Activated CD4-positive, CD25-positive, alpha-beta regulatory T cell treated with anti-CD3 and anti-CD28 coated beads, Interleukin-2, amount 50 U/mL, for 24 hours (primary cell): ENCODE measurements at regions not wholly inside any gene's neighbourhood (a gene's known extent, or its start where the extent isn't known, plus 50 kb on each side); places are given as distances from the start of the nearest gene placed in this dataset.
"Not testable (repeated sequence)": the region's sequence is repeated elsewhere in the genome, so short reads cannot be mapped to it uniquely, and the experiment has no call there.

Experiments
- ATAC-seq, 2 donors: fragments of 150-1000 bp; cut with Tn5 transposase; one replicate each; pipeline ENCODE4 v1.10.0; 2021; ENCODE audit warnings: mild to moderate bottlenecking in 1 of 2, moderate library complexity in 1 of 2

DNA sequence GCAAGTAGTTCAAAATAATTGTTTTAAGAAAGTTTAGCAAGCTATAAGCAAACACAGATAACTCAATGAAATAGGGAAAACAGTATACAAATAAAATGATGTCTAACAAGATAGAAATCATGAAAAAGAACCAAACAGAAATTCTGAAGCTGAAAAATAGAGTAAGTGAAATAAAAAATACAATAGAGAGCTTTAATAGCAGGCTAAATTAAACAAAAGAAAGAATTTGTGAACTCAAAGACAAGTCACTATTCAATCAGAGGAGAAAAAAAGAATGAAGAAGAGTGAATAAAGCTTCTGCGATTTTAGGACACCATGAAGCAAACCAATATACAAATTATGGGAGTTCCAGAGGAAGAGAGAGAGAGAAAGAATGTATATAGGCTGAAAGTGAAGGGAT lies 576.8 kb downstream of the STK39 start:
- no peak for ATAC-seq

DNA sequence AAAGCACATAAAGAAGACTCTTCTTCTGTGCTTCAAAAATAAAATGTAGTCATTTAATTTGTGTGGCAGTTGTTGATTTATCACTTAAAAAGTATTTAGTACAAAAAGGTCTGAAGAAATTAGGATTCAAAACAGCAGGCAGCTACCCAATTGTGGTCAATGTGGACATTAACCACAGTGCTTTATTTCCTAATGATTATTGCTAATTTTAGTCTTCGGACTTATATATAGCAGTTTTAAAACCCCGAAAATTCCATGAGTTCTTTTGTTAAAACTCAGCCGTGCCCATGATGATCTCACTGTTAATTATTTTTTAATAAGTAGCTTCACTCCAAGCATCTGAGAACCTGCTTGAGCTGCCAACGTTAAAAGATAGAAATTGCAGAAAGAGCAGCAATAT lies 594.3 kb downstream of the STK39 start:
- no peak for ATAC-seq

DNA sequence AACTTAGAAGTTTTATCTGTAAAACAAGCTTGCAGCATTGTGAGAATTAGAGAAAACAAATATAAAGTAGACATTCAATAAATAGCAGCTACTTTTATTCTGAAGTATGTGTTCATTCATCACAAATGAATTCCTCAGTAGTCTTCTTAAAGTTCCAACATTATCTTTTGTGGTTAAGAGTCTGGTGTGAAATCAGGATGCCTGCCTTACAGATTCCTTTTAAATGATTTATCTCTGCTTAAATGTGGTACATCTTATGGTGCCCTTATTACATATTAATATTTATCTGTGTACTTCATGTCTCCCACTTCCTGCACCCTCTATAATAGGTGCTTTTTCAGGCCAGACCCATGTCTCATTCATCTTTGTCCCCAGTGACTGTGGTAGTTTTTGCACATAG lies 595.0 kb downstream of the STK39 start:
- ATAC-seq, result no peak

DNA sequence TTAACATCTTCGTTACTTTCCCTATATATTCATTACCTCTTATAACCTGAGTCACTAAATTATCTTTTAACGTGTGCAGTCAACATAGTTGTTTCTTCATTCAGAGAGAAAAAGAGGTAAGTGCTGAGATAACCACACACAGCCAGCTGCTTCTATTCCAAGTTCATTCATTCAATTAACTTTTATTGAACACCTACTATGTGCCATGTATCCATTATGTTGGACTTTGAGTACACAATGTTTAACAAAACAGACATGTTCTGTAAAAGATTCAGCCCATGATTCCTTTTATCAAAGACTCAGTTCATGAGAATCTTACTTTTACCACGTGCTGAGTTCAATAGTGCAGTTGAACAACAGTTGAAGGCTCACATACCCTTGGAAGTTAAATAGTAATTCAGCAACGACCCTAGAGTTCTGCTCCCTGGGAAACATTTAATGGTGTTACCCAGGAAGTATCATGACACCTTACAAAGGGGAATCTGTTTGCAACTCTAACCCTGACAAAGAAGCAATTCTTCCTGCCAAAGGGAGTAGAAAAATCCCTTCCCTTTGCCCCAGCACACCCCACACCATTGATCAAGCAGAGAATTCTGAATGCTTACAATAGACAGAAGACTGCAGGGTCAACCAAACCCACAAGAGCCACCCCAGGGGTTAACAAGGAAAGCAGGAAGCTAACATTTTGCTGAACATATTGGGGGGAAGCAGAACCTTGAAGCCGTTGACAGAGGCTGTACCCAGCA lies 595.8 kb downstream of the STK39 start:
- ATAC-seq, result no peak

DNA sequence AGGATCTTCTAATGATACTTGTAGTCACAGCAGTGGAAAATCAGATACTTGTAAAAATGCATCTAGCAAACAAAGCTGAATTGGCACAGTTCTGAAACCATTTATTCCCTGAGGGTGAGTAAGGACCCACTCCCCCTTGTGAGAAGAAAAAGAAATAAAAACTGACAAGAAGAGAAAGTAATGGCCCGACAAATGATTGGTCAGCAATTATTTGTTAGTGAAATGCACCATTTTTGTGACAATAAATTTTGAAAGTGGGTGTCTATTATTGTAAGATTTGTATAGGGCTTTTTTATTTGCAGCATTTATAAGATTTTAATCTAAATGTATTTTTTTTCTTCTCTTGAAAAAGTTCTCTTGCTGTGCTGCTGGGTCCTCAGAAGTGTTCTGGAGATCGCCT lies 600.8 kb downstream of the STK39 start:
- ATAC-seq, result no peak

DNA sequence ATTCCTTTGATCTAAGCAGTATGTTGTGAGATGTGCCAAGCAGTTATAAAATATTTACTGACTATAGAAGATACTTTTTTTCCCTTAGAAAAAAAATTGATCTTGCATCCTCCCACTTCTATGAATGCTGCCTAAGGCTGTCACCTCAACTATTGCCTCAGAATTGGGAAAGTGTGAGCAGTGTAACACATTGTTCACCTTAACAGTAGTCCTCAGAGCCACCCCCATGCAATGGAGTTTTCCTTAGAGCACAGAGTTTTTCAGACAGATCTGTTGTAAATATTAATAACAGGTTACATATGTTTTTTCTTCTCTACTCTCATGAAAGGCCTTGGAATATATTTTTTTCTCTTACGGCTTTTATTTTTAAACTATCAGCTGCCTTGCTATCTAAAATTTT lies 607.3 kb downstream of the STK39 start:
- ATAC-seq, result no peak

DNA sequence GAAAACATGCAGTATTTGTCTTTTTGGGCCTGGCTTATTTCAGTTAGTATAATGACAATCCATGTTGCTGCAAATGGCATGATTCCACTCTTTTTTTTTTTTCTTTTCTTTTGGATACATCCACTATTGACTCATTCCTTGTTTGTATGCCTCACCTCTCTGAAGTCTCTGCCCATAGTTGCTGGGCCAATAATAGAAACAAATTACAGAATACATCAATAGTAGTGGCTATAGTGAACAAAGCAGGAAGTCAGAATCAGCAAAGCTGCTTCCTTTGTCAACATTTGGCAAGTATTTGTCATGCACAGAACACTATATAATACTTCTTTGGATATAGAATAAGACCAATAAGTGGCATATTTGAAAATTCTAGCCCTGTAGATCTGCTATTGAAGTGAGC lies 609.7 kb downstream of the STK39 start:
- ATAC-seq, result no peak

DNA sequence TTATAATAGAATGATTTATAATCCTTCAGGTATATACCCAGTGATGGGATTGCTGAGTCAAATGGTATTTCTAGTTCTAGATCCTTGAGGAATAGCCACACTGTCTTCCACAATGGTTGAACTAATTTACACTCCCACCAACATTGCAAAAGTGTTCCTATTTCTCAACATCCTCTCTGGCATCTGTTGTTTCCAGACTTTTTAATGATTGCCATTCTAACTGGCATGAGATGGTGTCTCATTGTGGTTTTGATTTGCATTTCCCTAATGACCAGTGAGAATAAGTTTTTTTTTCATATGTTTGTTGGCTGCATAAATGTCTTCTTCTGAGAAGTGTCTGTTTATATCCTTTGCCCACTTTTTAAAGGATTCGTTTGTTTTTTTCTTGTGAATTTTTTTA lies 615.1 kb downstream of the STK39 start:
- ATAC-seq, result not testable (repeated sequence)

DNA sequence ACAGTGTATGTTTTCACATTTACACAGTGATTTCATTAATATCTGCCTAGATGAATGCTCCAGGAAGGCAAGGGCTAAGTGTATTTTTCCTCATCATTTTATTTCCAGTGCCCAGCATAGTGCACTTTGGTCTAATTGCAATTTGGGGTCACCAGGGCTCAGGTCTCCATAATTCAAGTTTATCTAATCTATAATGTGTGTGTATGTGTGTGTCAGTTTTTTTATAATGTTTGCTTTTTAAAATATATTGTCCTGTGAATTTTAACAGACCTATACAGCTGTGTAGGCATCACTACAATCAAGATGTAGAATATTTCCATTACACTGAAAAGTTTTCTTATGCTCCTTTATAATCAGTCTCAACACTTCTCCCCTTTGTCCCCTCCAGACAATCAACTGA lies 620.4 kb downstream of the STK39 start:
- ATAC-seq, result no peak

DNA sequence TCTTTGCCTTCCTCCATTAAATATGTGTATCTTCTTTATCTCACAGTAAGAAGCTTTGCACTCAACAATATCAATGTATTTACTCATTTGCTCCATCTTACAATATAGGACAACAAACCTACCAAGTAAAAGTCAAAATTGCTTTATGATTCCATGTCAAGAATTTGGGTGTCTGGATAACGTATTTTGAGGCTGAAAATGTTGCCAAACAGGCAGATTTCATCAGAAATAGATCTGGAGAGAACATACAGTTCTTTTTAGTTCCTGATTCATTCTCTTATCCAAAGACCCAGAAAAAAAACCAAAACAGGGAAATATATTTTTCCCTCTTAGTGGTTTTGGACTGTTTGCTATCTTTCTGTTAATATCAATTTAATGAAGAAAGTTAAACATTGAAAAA lies 621.1 kb downstream of the STK39 start:
- ATAC-seq, result no peak

DNA sequence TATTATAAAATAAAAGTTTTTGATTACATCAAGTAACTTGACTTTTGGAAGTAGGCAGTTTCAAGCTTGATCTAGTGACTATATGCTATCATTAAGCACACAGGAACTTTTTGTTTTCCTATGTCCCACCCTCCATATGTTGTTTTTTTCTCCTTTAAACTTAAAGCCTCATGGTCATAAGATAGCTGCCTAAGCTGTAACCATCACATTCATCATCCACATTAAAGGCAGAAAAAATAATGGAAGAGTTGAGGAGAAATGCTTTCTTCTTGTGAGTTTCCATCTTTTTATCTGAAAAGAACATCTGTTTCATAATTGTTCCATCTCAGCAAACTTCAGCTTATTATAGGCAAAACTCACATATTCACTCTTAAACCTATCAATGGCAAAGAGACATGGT lies 630.4 kb downstream of the STK39 start:
- ATAC-seq, result no peak

DNA sequence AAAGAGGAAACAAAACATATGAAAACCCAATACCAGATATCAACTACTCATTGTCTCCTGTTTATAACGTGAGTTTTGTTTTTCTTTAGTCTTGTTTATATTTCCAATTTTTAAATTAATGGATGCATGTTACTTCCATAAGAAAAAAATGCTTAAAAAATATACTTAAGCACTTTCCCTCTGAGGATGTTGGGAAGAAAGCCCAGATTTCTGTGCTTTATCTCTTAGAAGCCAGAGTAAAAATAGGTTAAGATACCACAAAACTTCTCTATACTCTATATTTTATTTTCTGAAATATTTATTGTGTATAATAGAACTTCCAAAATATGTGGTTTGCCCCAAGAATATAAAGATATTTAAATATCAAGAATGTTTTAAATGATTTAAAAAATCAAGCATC lies 633.9 kb downstream of the STK39 start:
- no peak for ATAC-seq

DNA sequence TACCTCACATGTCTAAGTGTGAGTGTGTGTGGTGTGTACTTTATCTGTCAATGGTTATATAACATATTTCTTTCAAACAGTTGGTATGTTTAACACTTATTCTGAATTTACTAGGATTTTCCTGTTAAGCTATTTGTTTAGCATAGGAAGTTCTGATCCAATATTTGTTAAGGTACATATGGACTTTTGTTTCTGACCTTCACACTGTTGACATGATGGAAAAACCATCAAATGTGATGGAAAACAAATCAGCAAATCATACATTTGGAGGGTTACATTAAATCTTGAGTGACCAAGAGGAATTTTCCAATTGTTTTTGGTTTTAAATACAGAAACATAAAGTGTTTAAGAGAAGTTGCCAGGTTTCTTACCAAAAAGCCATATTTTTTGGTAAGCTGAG lies 638.9 kb downstream of the STK39 start:
- no peak for ATAC-seq

DNA sequence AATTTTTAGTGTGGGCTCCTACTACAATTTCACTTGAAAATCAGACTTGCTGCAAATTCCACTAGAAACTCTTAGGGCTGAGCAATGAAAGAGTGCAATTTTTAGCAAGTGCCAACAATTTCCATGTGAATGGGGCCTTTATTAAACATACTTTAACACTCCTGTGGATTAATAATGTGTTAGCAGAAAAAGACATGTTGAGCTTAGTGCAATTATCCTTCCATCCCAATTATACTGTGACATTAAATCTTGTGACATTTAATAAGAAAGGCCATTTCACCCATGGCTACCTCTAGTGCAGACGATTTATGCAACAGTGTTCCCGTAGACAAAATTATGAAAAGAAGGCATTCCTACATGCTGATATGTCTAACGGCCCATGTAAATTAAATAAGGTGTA lies 639.7 kb downstream of the STK39 start:
- ATAC-seq, result no peak

DNA sequence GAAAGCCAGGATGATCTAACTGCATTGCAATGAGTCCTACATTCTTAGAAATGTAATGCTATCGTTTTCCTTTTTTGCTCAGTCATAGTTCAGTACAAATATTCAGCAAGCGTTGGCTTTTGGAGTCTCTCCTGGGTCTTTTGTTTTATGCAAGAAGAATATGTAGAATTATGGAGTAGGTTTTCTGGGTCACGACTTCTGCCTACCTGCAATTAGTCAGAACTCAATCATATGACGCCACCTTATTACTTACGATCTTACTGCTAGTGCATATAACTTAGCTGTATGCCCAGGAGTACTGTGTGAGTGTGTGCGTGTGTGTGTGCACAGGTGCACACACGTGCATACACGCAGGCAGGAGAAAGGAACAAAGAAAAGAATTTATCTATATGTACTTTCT lies 640.2 kb downstream of the STK39 start:
- no peak for ATAC-seq

DNA sequence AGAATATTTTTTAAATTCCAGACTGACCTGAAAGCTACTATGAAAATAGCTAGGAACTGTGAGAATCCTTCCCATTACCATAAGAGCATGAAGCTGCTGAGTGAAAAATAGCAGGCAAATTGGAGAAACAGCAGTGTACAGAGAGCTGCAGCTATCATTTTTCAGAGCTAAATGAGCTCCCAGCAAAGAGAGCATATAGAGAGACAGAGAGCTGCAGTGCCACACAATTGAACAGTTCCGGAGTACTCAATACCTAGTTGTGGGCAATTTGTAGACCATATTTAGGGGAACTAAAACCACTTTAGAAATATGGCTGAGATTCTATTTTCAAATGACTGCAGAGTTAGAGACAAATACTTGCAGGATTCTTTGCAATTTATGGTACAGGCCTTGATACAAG lies 645.3 kb downstream of the STK39 start:
- ATAC-seq, result no peak

DNA sequence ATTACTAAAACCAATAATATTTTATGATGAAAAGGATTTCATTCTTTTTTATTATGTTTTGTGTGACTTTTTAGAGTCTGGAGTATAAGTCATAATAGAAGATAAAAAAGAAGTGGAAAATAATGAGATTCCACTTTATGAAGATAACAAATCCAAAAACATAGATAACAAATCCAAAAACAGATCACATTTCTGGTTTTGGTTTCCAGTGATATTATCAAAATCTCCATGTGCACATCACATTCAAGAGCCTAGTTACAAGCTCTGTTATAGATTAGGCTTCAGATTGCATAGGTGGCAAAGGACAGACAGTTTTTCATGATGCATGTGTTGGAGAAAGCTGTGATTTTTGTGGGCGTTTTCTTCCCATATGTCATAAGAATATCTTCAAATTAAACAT lies 648.2 kb downstream of the STK39 start:
- no peak for ATAC-seq

DNA sequence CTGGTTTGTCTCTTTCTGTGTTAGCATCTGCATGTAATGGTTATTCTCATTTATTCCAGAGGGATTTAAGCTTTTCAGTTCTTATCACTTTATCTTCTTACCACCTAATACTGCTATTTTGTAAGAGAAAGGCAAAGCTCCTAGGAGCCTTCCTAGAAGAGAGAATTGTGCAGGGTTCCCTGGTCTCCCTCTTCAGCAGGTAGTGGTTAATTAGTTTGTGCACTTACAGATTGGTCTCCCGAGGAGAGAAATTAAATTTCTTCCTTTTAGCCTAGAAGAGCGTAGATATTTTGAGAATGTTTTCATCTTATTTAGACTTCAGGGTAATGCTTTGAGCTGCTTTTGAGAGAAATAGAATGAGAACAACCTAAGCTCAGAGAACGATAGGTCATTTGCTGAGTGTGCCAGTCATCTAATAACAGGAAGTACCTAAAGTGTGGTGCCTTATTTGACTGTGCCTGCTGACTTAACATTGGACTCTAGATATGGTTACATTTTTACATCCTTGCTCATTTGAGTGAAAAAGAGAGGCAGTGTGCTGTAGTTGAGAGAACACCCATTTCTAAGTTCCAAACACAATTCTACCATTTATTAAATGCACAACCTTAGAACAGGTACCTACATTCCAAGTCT lies 651.4 kb downstream of the STK39 start:
- ATAC-seq, result peak in 1 of 2 donors; percentile 32

DNA sequence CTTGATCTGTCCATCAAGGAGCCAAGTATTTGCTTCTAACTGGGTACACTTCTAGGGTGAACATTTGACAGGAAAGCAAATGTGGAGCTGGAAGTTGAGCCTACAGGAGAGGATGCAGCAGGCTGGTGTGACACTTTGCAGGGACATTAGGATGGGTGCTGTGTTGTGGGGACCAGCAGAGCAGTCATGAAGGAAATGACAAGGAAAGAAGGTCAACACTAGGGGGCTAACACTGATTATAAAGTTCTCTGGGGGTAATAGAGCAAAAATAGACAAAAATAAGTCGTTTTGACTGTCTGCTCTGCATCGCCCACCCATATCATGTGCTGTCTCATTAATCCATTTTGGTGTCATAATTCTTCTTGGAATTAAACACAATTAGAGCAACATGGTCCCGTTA lies 652.4 kb downstream of the STK39 start:
- ATAC-seq, result no peak

DNA sequence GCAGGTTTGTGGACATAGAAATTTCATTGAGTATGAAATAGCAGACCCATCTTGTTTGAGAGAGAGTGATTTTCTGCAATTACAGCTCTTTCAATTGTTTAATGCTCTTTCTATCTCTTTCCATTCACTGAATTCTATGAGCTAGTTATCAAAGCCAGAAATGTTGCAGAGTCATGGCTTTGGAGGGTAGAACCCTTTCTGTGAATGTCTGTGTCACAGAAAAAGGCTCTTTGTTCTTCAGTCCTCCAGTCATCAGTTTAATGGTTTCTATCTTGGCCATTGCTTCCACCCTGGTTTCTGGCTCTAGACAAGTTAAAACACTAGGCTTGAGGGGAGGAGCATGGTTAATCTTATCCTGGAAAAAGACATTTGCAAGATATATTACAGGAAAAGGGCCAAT lies 655.0 kb downstream of the STK39 start:
- no peak for ATAC-seq

DNA sequence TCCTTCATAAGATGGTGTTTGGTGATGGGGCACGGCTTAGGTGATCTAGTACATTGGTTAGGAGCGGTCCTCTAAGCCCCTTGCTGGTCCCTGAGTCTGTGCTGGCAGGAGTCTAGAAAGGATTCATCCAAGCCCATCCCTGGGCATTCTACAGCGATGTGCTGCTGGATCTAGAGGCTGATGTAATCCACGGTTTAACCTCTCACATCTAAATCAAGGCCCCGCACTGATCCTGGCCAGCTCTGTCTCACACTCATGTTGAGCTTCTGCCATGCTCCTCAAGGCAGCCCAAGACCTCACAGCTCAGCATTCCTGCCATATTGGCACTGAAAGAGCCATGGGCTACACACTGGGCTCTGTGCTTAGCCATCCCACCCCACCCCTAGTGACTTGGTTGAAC lies 664.8 kb downstream of the STK39 start:
- ATAC-seq, result peak in 1 of 2 donors; percentile 20

DNA sequence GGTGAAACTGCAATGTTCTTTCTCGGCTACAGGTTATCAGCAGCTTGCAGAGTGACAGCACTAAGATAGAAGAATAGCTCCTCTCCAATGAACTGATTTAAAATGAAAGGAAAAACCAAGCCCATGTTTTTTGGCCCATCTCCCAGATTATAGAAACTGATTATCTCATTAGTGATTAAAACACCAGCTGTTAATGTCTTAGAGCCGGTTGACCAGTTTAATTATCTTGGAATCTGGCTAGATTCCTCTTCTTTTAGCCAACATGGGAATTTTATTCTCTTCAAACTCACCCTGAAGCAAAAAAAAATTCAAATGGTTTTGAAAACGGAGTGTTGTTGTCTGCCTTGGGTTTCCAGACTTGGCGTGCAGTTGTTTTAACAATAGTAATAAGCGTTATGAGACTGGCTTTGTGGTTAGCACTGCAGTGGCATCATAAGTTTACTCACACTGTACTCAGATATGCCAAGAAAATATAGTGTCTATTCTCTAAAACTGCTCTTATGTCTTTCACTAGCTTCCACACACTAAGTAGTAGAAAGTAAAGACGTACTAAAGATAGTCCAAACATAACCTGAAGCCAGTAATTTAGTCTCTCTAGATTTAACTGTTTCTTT lies 665.3 kb downstream of the STK39 start:
- ATAC-seq, result no peak

DNA sequence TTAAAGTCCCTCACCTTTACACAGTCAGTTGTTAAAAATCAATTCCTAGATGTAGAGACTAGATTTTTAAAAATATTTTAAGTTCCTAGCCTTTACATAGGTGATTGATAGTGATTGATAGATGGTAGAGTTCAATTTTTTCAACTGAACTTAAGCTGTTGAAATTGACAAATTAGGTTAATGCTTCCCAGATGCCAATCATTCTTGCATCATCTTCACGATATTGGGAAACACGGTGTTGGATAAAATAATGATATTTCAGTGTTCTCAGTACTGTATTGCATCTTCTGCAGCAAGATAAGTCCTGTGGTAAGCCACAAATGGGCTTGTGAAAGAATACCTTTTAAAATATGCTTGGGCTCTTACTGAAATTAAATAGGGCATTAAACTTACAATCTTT lies 667.6 kb downstream of the STK39 start:
- no peak for ATAC-seq

DNA sequence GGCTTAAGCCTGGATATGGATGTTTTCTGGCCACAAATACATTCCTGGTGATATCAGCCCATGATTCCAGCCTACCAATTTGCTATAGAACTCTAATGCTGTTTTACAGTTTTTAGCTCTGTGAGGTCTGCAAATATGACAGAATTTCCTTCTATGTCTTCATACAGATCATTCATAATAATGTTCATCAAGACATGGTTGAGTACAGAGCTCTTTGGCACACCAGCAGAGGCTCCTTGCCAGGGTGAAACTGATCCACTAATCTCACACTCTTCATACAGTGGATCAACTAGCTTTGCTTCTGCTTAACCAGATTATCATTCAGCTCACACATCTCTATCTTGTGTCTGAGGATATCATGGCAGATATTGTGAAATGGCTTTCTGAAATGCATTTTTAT lies 672.1 kb downstream of the STK39 start:
- no peak for ATAC-seq
